HG03354 (cell line): ENCODE measurements at regions not wholly inside any gene's neighbourhood (a gene's known extent, or its start where the extent isn't known, plus 50 kb on each side); places are given as distances from the start of the nearest gene placed in this dataset.

Experiments used
- ATAC-seq: cut with Tn5 transposase; IDR thresholded peaks from one replicate; pipeline ENCODE4 v1.9.1; 2021; ENCODE audit warnings: mild to moderate bottlenecking; ENCODE audit not compliant: unreplicated experiment, poor library complexity, severe bottlenecking

- ATAC-seq = no peak
Measured at GRCh38 chr13:44280456-44280855, 93.2 kb upstream of the SERP2 start.

- no peak for ATAC-seq
Measured at GRCh38 chr13:44281252-44282000, 92.2 kb upstream of the SERP2 start.

- ATAC-seq = no peak
Measured at GRCh38 chr13:44283600-44283999, 90.0 kb upstream of the SERP2 start.

- no peak for ATAC-seq
Measured at GRCh38 chr13:44287958-44288357, 85.7 kb upstream of the SERP2 start.

- no peak for ATAC-seq
Measured at GRCh38 chr13:44292545-44292944, 81.1 kb upstream of the SERP2 start.

- no peak for ATAC-seq
Measured at GRCh38 chr13:44293374-44293773, 80.2 kb upstream of the SERP2 start.

GRCh38 chr13:44293908-44294735 is 79.5 kb upstream of the SERP2 start:
- ATAC-seq = no peak

- ATAC-seq = no peak
Measured at GRCh38 chr13:44294876-44295275, 78.7 kb upstream of the SERP2 start.

- ATAC-seq = no peak
Measured at GRCh38 chr13:44296856-44297255, 76.8 kb upstream of the SERP2 start.

- ATAC-seq = no peak
Measured at GRCh38 chr13:44298314-44298713, 75.3 kb upstream of the SERP2 start.

- no peak for ATAC-seq
Measured at GRCh38 chr13:44299152-44299943, 74.3 kb upstream of the SERP2 start.

GRCh38 chr13:44300895-44301638 is 72.6 kb upstream of the SERP2 start:
- peak; percentile 87 for ATAC-seq

- ATAC-seq = no peak
Measured at GRCh38 chr13:44301639-44302015, 72.0 kb upstream of the SERP2 start.

- no peak for ATAC-seq
Measured at GRCh38 chr13:44302233-44302632, 71.4 kb upstream of the SERP2 start.

- ATAC-seq = no peak
Measured at GRCh38 chr13:44302940-44303575, 70.6 kb upstream of the SERP2 start.

- no peak for ATAC-seq
Measured at GRCh38 chr13:44303681-44304432, 69.8 kb upstream of the SERP2 start.

GRCh38 chr13:44304433-44304725 is 69.2 kb upstream of the SERP2 start:
- no peak for ATAC-seq

GRCh38 chr13:44305286-44305685 is 68.3 kb upstream of the SERP2 start:
- ATAC-seq = no peak

- ATAC-seq = no peak
Measured at GRCh38 chr13:44305917-44306370, 67.7 kb upstream of the SERP2 start.
